ENCODE measurements at regions not wholly inside any gene's neighbourhood (a gene's known extent, or its start where the extent isn't known, plus 50 kb on each side); places are given as distances from the start of the nearest gene placed in this dataset.

GRCh38 chr2:180927030-180927686, 53.2 kb upstream of the UBE2E3 start:
- Mint-ChIP-seq H3K27me3 (peaks cover 14% of the 10 kb centered on the region), H3K4me3 (no peak overlapping the region), H3K36me3 (no peaks in the 10 kb centered on the region), H3K4me1 (no peaks in the 10 kb centered on the region), H3K27ac (no peak overlapping the region), H3K9me3 (no peaks in the 10 kb centered on the region)
- ATAC-seq (ENCODE audit: low read depth) (no peak), DNase-seq (no peak)
- POLR2A ChIA-PET = no interaction called here

DNA sequence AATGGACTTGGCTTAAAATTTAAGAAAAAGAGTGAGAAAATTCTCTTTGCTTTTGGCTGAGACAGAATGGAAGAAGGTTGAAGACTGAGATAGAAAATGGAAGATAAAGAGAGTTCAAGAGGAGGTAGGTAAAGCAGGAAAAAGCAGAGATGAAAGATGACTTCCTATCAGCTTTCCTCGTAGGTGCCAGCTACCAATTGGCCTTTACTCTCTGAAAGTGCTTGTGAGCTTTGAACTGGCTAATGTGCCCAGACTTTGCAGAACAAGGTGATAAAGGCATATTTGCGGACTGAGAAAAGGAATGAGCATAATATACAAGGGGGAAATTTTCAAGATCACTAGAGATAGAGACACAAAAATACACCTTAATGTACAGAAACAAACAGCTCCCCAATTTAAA, 54.7 kb upstream of the UBE2E3 start:
- no peak for DNase-seq
- no peaks in the 10 kb centered on the region for H3K36me3 Mint-ChIP-seq
- ATAC-seq (ENCODE audit: low read depth) = no peak
- H3K27me3 Mint-ChIP-seq = peaks cover 14% of the 10 kb centered on the region
- POLR2A ChIA-PET = no interaction called here
- no peaks in the 10 kb centered on the region for H3K4me1 Mint-ChIP-seq
- no peaks in the 10 kb centered on the region for H3K9me3 Mint-ChIP-seq
- H3K27ac Mint-ChIP-seq = no peak overlapping the region
- no peak overlapping the region for H3K4me3 Mint-ChIP-seq

DNA sequence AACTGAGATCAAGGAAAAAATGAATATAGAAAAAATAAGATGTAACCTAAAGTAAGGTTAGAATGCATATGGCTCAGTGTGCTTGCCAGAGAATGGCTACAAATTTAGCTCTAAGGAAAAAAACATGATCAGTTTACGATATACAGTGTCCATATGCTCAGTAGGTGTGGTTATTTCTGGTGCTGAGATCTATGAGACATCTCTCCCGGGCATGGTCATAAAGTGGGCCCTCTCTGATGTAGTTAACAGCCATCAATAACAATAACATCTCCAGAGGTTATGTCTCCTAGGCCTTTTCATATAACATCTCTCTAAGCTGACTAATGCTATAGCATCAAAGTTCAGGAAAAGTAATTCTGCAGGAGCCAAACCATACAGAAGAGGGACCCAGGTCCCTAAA, 56.3 kb upstream of the UBE2E3 start:
- no peaks in the 10 kb centered on the region for H3K4me1 Mint-ChIP-seq
- POLR2A ChIA-PET = no interaction called here
- H3K9me3 Mint-ChIP-seq = no peaks in the 10 kb centered on the region
- peaks cover 17% of the 10 kb centered on the region for H3K27me3 Mint-ChIP-seq
- H3K4me3 Mint-ChIP-seq = no peak overlapping the region
- H3K27ac Mint-ChIP-seq = no peak overlapping the region
- ATAC-seq (ENCODE audit: low read depth) (no peak), DNase-seq (no peak)
- no peaks in the 10 kb centered on the region for H3K36me3 Mint-ChIP-seq

GRCh38 chr2:180910831-180911665, 69.4 kb upstream of the UBE2E3 start:
- no peak for DNase-seq
- no peak overlapping the region for H3K27ac Mint-ChIP-seq
- POLR2A ChIA-PET = no interaction called here

DNA sequence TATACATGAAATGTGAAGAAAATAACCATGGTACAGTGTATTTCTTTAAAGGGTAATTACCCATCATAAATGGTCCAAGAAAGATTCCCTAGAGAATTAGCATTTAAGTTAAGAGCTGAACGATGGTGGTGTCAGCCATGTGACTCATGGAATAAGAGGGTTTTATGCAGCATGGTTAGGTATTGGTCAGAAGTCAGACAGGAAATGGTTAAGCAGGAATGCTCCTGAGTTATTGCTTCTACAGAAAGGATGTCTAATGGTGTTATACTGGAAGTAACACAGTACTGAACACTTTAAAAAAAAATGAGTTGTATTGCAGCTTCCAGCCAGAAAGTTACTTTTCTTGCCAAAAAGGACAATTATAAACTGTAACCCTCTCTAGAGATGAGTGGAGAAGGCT, 72.7 kb upstream of the UBE2E3 start:
- Mint-ChIP-seq H3K36me3 (no peaks in the 10 kb centered on the region), H3K9me3 (no peaks in the 10 kb centered on the region), H3K4me1 (no peaks in the 10 kb centered on the region), H3K27me3 (peaks cover 15% of the 10 kb centered on the region), H3K27ac (no peak overlapping the region), H3K4me3 (no peak overlapping the region)
- no peak for ATAC-seq (ENCODE audit: low read depth)
- DNase-seq = no peak
- POLR2A ChIA-PET = no interaction called here

More at GRCh38 chr2:180910831-180911665, 69.4 kb upstream of the UBE2E3 start:
- ATAC-seq (ENCODE audit: low read depth) = no peak
- no peak overlapping the region for H3K4me3 Mint-ChIP-seq
- H3K27me3 Mint-ChIP-seq = peaks cover 2% of the 10 kb centered on the region
- H3K9me3 Mint-ChIP-seq = no peaks in the 10 kb centered on the region
- no peaks in the 10 kb centered on the region for H3K36me3 Mint-ChIP-seq
- H3K4me1 Mint-ChIP-seq = no peaks in the 10 kb centered on the region

DNA sequence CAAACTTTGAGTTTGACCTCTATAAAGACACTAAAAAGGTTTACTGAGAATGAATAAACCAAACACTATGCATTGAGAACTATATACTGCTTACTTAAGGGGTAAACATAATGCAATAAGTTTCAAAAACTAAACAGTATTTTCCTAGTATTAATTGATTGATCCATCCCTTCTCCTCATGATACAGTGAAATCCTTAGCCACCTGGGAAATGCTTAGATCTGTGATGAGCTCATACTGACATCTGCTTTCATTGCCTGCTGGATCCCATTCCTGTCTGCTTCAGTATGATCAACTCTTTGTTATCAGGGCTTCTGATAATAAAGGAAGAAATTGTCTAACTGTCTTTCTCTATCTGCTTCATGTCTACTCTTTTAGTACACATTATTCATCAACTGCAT, 74.9 kb upstream of the UBE2E3 start:
- POLR2A ChIA-PET = no interaction called here
- Mint-ChIP-seq H3K36me3 (no peaks in the 10 kb centered on the region), H3K27ac (no peak overlapping the region), H3K9me3 (no peaks in the 10 kb centered on the region), H3K4me1 (no peaks in the 10 kb centered on the region), H3K4me3 (no peak overlapping the region), H3K27me3 (peaks cover 15% of the 10 kb centered on the region)
- no peak for DNase-seq
- no peak for ATAC-seq (ENCODE audit: low read depth)

GRCh38 chr2:180905002-180905401, 75.4 kb upstream of the UBE2E3 start:
- Mint-ChIP-seq H3K4me1 (no peaks in the 10 kb centered on the region), H3K36me3 (no peaks in the 10 kb centered on the region), H3K9me3 (no peaks in the 10 kb centered on the region), H3K27me3 (peaks cover 15% of the 10 kb centered on the region), H3K4me3 (no peak overlapping the region), H3K27ac (no peak overlapping the region)
- ATAC-seq (ENCODE audit: low read depth) (no peak), DNase-seq (no peak)
- POLR2A ChIA-PET = no interaction called here

DNA sequence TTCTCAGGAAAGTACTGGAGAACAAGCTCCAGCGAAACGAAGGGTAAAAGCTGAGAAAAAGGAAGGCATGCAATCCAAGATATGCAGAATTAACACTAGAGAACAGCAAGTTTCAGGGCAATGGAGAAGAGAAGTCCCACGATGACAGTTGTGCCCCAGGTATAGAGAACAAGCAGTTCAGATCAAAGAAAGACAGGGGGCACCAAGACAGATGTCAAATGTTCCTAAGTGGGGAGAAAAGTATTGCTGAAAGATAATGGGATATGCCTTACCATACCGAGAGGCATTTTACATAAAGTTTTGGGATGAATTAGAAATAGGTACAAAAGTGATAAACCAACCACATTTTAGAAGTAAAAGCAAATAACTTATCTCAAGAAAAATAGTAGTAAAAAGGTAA, 79.1 kb upstream of the UBE2E3 start:
- POLR2A ChIA-PET = no interaction called here
- H3K4me3 Mint-ChIP-seq = no peak overlapping the region
- H3K9me3 Mint-ChIP-seq = no peaks in the 10 kb centered on the region
- no peaks in the 10 kb centered on the region for H3K36me3 Mint-ChIP-seq
- peaks cover 20% of the 10 kb centered on the region for H3K27me3 Mint-ChIP-seq
- DNase-seq (no peak), ATAC-seq (ENCODE audit: low read depth) (no peak)
- H3K4me1 Mint-ChIP-seq = no peaks in the 10 kb centered on the region
- no peak overlapping the region for H3K27ac Mint-ChIP-seq

- ATAC-seq (ENCODE audit: low read depth) = no peak
These were observed 86.7 kb upstream of the UBE2E3 start for GRCh38 chr2:180893752-180894151.

GRCh38 chr2:180892091-180892490, 88.3 kb upstream of the UBE2E3 start:
- Mint-ChIP-seq H3K27me3 (peaks cover 10% of the 10 kb centered on the region), H3K27ac (no peak overlapping the region), H3K36me3 (no peaks in the 10 kb centered on the region), H3K9me3 (no peaks in the 10 kb centered on the region), H3K4me3 (no peak overlapping the region), H3K4me1 (no peaks in the 10 kb centered on the region)
- DNase-seq (no peak), ATAC-seq (ENCODE audit: low read depth) (no peak)
- POLR2A ChIA-PET = no interaction called here

More at GRCh38 chr2:180893752-180894151, 86.7 kb upstream of the UBE2E3 start:
- Mint-ChIP-seq H3K9me3 (no peaks in the 10 kb centered on the region), H3K27me3 (peaks cover 8% of the 10 kb centered on the region), H3K4me3 (no peak overlapping the region), H3K4me1 (no peaks in the 10 kb centered on the region), H3K36me3 (no peaks in the 10 kb centered on the region), H3K27ac (no peak overlapping the region)
- DNase-seq = no peak
- POLR2A ChIA-PET = no interaction called here

DNA sequence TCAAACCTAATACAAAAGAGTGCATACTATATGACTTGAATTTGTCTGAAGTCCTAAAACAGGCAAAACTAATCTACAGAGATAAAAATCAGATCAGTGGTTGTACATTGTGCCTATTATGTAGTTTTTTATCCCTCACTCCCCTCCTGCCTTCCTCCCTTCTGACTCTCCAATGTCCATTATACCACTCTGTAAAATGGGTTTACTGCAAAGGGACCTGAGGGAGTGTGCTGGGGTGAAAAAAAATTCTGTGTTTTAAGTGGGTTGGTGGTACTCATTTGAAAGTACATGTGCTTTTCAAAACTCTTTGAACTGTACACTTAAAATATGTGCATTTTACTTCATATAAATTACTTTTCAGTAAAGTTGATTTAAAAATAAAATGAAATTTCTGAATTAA, 89.0 kb upstream of the UBE2E3 start:
- no peak for DNase-seq

GRCh38 chr2:180890781-180891180, 89.6 kb upstream of the UBE2E3 start:
- no peaks in the 10 kb centered on the region for H3K36me3 Mint-ChIP-seq
- H3K4me3 Mint-ChIP-seq = no peak overlapping the region
- POLR2A ChIA-PET = no interaction called here
- H3K9me3 Mint-ChIP-seq = no peaks in the 10 kb centered on the region
- no peak for ATAC-seq (ENCODE audit: low read depth)
- H3K27ac Mint-ChIP-seq = no peak overlapping the region
- no peaks in the 10 kb centered on the region for H3K4me1 Mint-ChIP-seq
- no peak for DNase-seq
- H3K27me3 Mint-ChIP-seq = peaks cover 12% of the 10 kb centered on the region

More for the DNA sequence above, 89.0 kb upstream of the UBE2E3 start:
- Mint-ChIP-seq H3K9me3 (no peaks in the 10 kb centered on the region), H3K4me3 (no peak overlapping the region), H3K36me3 (no peaks in the 10 kb centered on the region), H3K4me1 (no peaks in the 10 kb centered on the region), H3K27me3 (peaks cover 7% of the 10 kb centered on the region), H3K27ac (no peak overlapping the region)
- POLR2A ChIA-PET = no interaction called here
- ATAC-seq (ENCODE audit: low read depth) = no peak

- Mint-ChIP-seq H3K27ac (no peak overlapping the region), H3K9me3 (no peaks in the 10 kb centered on the region), H3K4me3 (no peak overlapping the region), H3K36me3 (no peaks in the 10 kb centered on the region), H3K4me1 (no peaks in the 10 kb centered on the region), H3K27me3 (peaks cover 8% of the 10 kb centered on the region)
- ATAC-seq (ENCODE audit: low read depth) (no peak), DNase-seq (no peak)
- POLR2A ChIA-PET = no interaction called here
These were observed 97.4 kb upstream of the UBE2E3 start for GRCh38 chr2:180882959-180883358.

DNA sequence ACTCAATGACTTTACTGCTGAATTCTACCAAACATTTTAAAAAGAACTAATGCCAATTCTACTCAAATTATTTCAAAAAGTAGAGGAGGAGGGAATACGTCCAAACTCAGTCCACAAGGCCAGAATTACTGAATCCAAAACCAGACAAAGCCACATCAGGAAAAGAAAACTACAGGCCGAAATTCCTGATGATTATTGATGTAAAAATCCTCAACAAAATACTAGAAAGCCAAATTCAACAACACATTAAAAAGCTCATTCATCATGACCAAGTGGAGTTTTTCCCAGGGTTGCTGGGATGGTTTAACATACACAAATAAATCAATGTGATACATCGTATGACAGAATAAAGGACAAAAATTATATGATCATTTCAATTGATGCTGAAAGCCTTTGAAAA, 103.9 kb upstream of the UBE2E3 start:
- peaks cover 8% of the 10 kb centered on the region for H3K27me3 Mint-ChIP-seq
- H3K27ac Mint-ChIP-seq = no peak overlapping the region
- no peaks in the 10 kb centered on the region for H3K9me3 Mint-ChIP-seq
- no peak for ATAC-seq (ENCODE audit: low read depth)
- no peak for DNase-seq
- H3K36me3 Mint-ChIP-seq = no peaks in the 10 kb centered on the region
- POLR2A ChIA-PET = no interaction called here
- H3K4me1 Mint-ChIP-seq = no peaks in the 10 kb centered on the region
- H3K4me3 Mint-ChIP-seq = no peak overlapping the region

All from activated naive CD8-positive, alpha-beta T cell treated with anti-CD3 and anti-CD28 coated beads, Interleukin-2, amount 10 ng/mL, durations not matched to agents 7 days and 5 days (primary cell).